Lung (tissue), 11 donors: ENCODE measurements at regions not wholly inside any gene's neighbourhood (a gene's known extent, or its start where the extent isn't known, plus 50 kb on each side); places are given as distances from the start of the nearest gene placed in this dataset.

ENCODE experiments used
- ATAC-seq: fragments of 200-7000 bp; cut with Tn5 transposase; one replicate; pipeline ENCODE4 v1.9.1; 2020; ENCODE audit warnings: moderate number of reproducible peaks; ENCODE audit not compliant: insufficient read depth, low FRiP score
- DNase-seq, 3 donors: peaks; one replicate each; pipeline ENCODE4 v3.0.0-alpha.2; 2013 to 2017
- H3K27ac ChIP-seq, 2 donors: one replicate each; pipeline ENCODE4 v1.5.1; 2013; ENCODE audit warnings: mild to moderate bottlenecking in 2 of 2, moderate library complexity in 2 of 2, control low read depth in 1 of 2, inconsistent platforms in 1 of 2, low read depth in 1 of 2, low read length in 1 of 2
- H3K27me3 ChIP-seq, 3 donors: one replicate each; pipeline ENCODE4 v1.5.1; 2013; ENCODE audit warnings: low read length in 2 of 3; ENCODE audit not compliant: control insufficient read depth in 3 of 3, insufficient read depth in 3 of 3
- H3K36me3 ChIP-seq, 4 donors: one replicate each; pipeline ENCODE4 v1.5.1; 2013; ENCODE audit warnings: low read length in 4 of 4, mild to moderate bottlenecking in 1 of 4, moderate library complexity in 1 of 4; ENCODE audit not compliant: control insufficient read depth in 4 of 4, insufficient read depth in 4 of 4
- H3K4me1 ChIP-seq, 5 donors: one replicate each; pipeline ENCODE4 v1.5.1; 2013; ENCODE audit warnings: low read length in 5 of 5, mild to moderate bottlenecking in 2 of 5, moderate library complexity in 1 of 5; ENCODE audit not compliant: control insufficient read depth in 5 of 5, insufficient read depth in 5 of 5
- H3K4me3 ChIP-seq: one replicate; pipeline ENCODE4 v1.5.1; 2013; ENCODE audit warnings: mild to moderate bottlenecking, control low read depth, moderate library complexity
- H3K9ac ChIP-seq, 2 donors: one replicate each; pipeline ENCODE4 v1.5.1; 2013; ENCODE audit warnings: low read length in 2 of 2, control low read depth in 1 of 2; ENCODE audit not compliant: insufficient read depth in 1 of 2
- H3K9me3 ChIP-seq, 4 donors: one replicate each; pipeline ENCODE4 v1.5.1; 2013; ENCODE audit warnings: low read length in 3 of 4, mild to moderate bottlenecking in 1 of 4, moderate library complexity in 1 of 4; ENCODE audit not compliant: control insufficient read depth in 4 of 4, insufficient read depth in 3 of 4
- CTCF ChIP-seq: IDR thresholded peaks from 2 replicates; pipeline ENCODE4 v1.5.1; 2012; ENCODE audit warnings: mild to moderate bottlenecking; ENCODE audit errors: control extremely low read depth, extremely low read depth
- WGBS, 2 donors: extraction: QIAGEN DNeasy Blood & Tissue Kit; methylation state at CpG; one replicate each; pipeline ENCODE4 v1.1.7; 2013; 5-methylcytosine and 5-hydroxymethylcytosine counted together
- donor health status: control.
- donor health status: control.
- donor health status: Bipolar disorder and iron deficiency.
- donor health status: healthy.
- donor health status: DM: yes; HTN: yes; CAD: no.

DNA sequence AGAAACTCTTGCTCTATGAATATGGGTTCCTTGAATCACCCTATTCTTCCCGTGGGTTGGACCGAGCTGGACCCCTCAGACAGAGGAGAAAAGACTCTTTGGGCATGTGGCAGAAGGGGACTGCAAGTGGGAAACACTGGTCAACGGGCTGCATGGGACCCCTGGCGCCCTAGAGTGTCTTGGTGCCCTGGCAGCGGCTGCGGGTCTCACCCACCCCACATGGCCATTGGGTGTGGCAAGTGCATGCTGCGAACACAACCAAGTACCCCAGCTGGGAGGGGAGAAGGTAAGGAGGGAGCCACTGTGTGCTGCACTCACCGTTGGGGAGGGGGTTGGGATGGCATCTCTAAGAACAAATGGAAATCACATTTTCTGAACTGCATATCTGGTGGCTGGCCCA lies 438.8 kb upstream of the EYS start:
- H3K4me1 ChIP-seq, result no peaks in the 10 kb centered on the region
- no peaks in the 10 kb centered on the region for H3K27me3 ChIP-seq
- H3K9me3 ChIP-seq, result peaks cover 0 to 7% (median 3%) of the 10 kb centered on the region in 4 donors
- no peak overlapping the region for H3K9ac ChIP-seq
- DNase-seq (no peak), ATAC-seq (no peak)
- H3K27ac ChIP-seq, result no peak overlapping the region
- WGBS, 2 donors, result 88 to 90% methylated on average over 8 of the region's 8 CpGs
- H3K36me3 ChIP-seq, result no peaks in the 10 kb centered on the region
- TF ChIP-seq CTCF, result no peak
- H3K4me3 ChIP-seq, result no peak overlapping the region

- no peak for DNase-seq
- no peak overlapping the region for H3K4me3 ChIP-seq
- no peak overlapping the region for H3K9ac ChIP-seq
- no peak for ATAC-seq
- no peaks in the 10 kb centered on the region for H3K36me3 ChIP-seq
- no peaks in the 10 kb centered on the region for H3K27me3 ChIP-seq
- no peak overlapping the region for H3K27ac ChIP-seq
- H3K9me3 ChIP-seq, result peaks cover 0 to 5% (median 2%) of the 10 kb centered on the region in 4 donors
- WGBS, 2 donors, result 56 to 66% methylated on average over 2 of the region's 2 CpGs
- H3K4me1 ChIP-seq, result no peaks in the 10 kb centered on the region
- TF ChIP-seq CTCF, result no peak
These were observed 427.0 kb upstream of the EYS start for GRCh38 chr6:66134021-66134420.

GRCh38 chr6:66128656-66129055 lies 421.6 kb upstream of the EYS start:
- Histone ChIP-seq H3K27ac (no peak overlapping the region), H3K36me3 (no peaks in the 10 kb centered on the region), H3K27me3 (no peaks in the 10 kb centered on the region), H3K9me3 (peaks cover 0 to 2% (median 1%) of the 10 kb centered on the region in 4 donors), H3K9ac (no peak overlapping the region), H3K4me1 (no peaks in the 10 kb centered on the region), H3K4me3 (no peak overlapping the region)
- 93 to 95% methylated on average over 1 of the region's 1 CpG for WGBS, 2 donors
- DNase-seq, result no peak
- no peak for TF ChIP-seq CTCF
- ATAC-seq, result no peak

GRCh38 chr6:66128243-66128642 lies 421.2 kb upstream of the EYS start:
- no peak for TF ChIP-seq CTCF
- ATAC-seq, result no peak
- WGBS, 2 donors, result 56 to 68% methylated on average over 2 of the region's 2 CpGs
- H3K36me3 ChIP-seq, result no peaks in the 10 kb centered on the region
- H3K4me3 ChIP-seq, result no peak overlapping the region
- H3K9ac ChIP-seq, result no peak overlapping the region
- no peak for DNase-seq
- no peaks in the 10 kb centered on the region for H3K27me3 ChIP-seq
- no peak overlapping the region for H3K27ac ChIP-seq
- peaks cover 0 to 2% (median 1%) of the 10 kb centered on the region in 4 donors for H3K9me3 ChIP-seq
- no peaks in the 10 kb centered on the region for H3K4me1 ChIP-seq
